Panc1 (cell line): ENCODE measurements at regions not wholly inside any gene's neighbourhood (a gene's known extent, or its start where the extent isn't known, plus 50 kb on each side); places are given as distances from the start of the nearest gene placed in this dataset.
A peak's percentile ranks its signal among the peaks of the same experiment; 100 is the strongest.

Experiments
- ATAC-seq: fragments of 200-7000 bp; cut with Tn5 transposase; 2 replicates; pipeline ENCODE4 v1.9.1; 2020; ENCODE audit warnings: mild to moderate bottlenecking, moderate library complexity
- BruUV-seq: library from RNA; stranded (reverse); fragments of 400-500 nt; replicated peaks from 2 replicates; lab custom pipeline; 2021; lab: Mats Ljungman, UMichigan
- CTCF ChIA-PET: fragments of 300-600 bp; sonication (Branson Sonifier 250); formaldehyde crosslinking; loops from one replicate; lab custom pipeline; 2022; ENCODE audit warnings: antibody characterized with exemption; lab: Charles Lee
- POLR2A ChIA-PET: fragments of 300-600 bp; sonication (Branson Sonifier 250); formaldehyde crosslinking; loops from one replicate; lab custom pipeline; 2022; ENCODE audit warnings: antibody characterized with exemption; lab: Charles Lee
- DNase-seq: peaks from one replicate; pipeline ENCODE4 v3.0.0-alpha.2; 2010; ENCODE audit warnings: low read depth, low spot score
- H3K27ac ChIP-seq: 2 replicates; pipeline ENCODE4 v1.5.1; 2011; ENCODE audit warnings: mild to moderate bottlenecking, low read length, inconsistent platforms
- H3K27me3 ChIP-seq: fragments of 200-500 bp; sonication (Bioruptor generic); 2 replicates; pipeline ENCODE4 v1.6.0; 2014; ENCODE audit warnings: low read length, inconsistent platforms; ENCODE audit not compliant: control insufficient read depth, insufficient read depth
- H3K36me3 ChIP-seq: fragments of 200-500 bp; sonication (Bioruptor generic); 2 replicates; pipeline ENCODE4 v1.5.1; 2014; ENCODE audit warnings: inconsistent platforms, mild to moderate bottlenecking, low read length, moderate library complexity; ENCODE audit not compliant: control insufficient read depth, insufficient read depth
- H3K4me1 ChIP-seq: 2 replicates; pipeline ENCODE4 v1.5.1; 2011; ENCODE audit warnings: inconsistent platforms, mild to moderate bottlenecking, low read length, moderate library complexity; ENCODE audit not compliant: control insufficient read depth, insufficient read depth
- H3K4me3 ChIP-seq, 2 experiments: 2 replicates each; pipeline ENCODE4 v1.5.1; 2011 to 2012; ENCODE audit warnings: low read depth in 2 of 2, low read length in 2 of 2, mild to moderate bottlenecking in 2 of 2, inconsistent platforms in 1 of 2, moderate library complexity in 1 of 2
- H3K9me3 ChIP-seq: fragments of 200-500 bp; sonication (Bioruptor generic); 2 replicates; pipeline ENCODE4 v1.5.1; 2014; ENCODE audit warnings: low read depth, mild to moderate bottlenecking, inconsistent platforms, low read length, moderate library complexity; ENCODE audit not compliant: control insufficient read depth, insufficient read depth
- CTCF ChIP-seq: fragments of 450-650 bp; IDR thresholded peaks from 2 replicates; pipeline ENCODE4 v1.5.1; 2017; ENCODE audit warnings: mild to moderate bottlenecking
- POLR2AphosphoS5 ChIP-seq: IDR thresholded peaks from 2 replicates; pipeline ENCODE4 v1.6.1; 2012; ENCODE audit warnings: mild to moderate bottlenecking, low read depth, low read length, moderate library complexity
- REST ChIP-seq, 2 experiments: IDR thresholded peaks; 2 replicates each; pipeline ENCODE4 v1.6.1; 2011 to 2012; ENCODE audit warnings: low read depth in 2 of 2, control low read depth in 1 of 2, low read length in 1 of 2, mild to moderate bottlenecking in 1 of 2, moderate library complexity in 1 of 2; ENCODE audit not compliant: insufficient read depth in 1 of 2
- SIN3A ChIP-seq: IDR thresholded peaks from 2 replicates; pipeline ENCODE4 v1.6.1; 2012; ENCODE audit warnings: low read depth, mild to moderate bottlenecking, low read length, moderate library complexity, borderline replicate concordance; ENCODE audit not compliant: insufficient read depth
- TCF7L2 ChIP-seq: IDR thresholded peaks from 2 replicates; pipeline ENCODE4 v1.6.1; 2011; ENCODE audit warnings: mild to moderate bottlenecking, low read depth, low read length, inconsistent platforms
- in situ Hi-C: cut with HindIII; loops from 2 replicates; pipeline ENCODE4 v1.10.0; 2016; ENCODE audit warnings: low sequenced_read_pairs, low pct_unique_long_range_greater_than_20kb
- intact Hi-C: fragments of 100-400 bp; cut with micrococcal nuclease; formaldehyde crosslinking; loops from one replicate; pipeline ENCODE4 v1.10.0; 2022; ENCODE audit not compliant: unreplicated experiment

GRCh38 chr20:19073584-19074218 is 138.7 kb upstream of the SLC24A3 start:
- intact Hi-C loops (no loop called here), in situ Hi-C loops (no loop called here)
- H3K9me3 ChIP-seq: no peaks in the 10 kb centered on the region
- no peaks in the 10 kb centered on the region for H3K36me3 ChIP-seq
- H3K4me3 ChIP-seq: no peak overlapping the region
- CTCF ChIA-PET: interaction anchor here (0.6 to 0.7 kb wide), 3 partner anchors 257 to 531 kb away, joined by 3 to 5 read pairs (median 3); no protein-coding TSS in a partner anchor
- no peak overlapping the region for H3K27ac ChIP-seq
- TF ChIP-seq CTCF: peak; percentile 50
- no peak for TF ChIP-seq REST (IDR thresholded peaks at IDR 0.05; ENCODE audit: insufficient read depth in 1 of 2, low read depth in 2 of 2, low read length in 1 of 2)
- H3K27me3 ChIP-seq: no peaks in the 10 kb centered on the region
- no TSS peak for BruUV-seq
- POLR2A ChIA-PET: no interaction called here
- no peak for ATAC-seq
- H3K4me1 ChIP-seq: no peaks in the 10 kb centered on the region
- DNase-seq: no peak

GRCh38 chr20:19074356-19074755 is 138.1 kb upstream of the SLC24A3 start:
- no peak overlapping the region for H3K4me3 ChIP-seq
- H3K36me3 ChIP-seq: no peaks in the 10 kb centered on the region
- ATAC-seq: no peak
- TF ChIP-seq REST (IDR thresholded peaks at IDR 0.05; ENCODE audit: insufficient read depth in 1 of 2, low read depth in 2 of 2, low read length in 1 of 2) (no peak), TCF7L2 (no peak), POLR2AphosphoS5 (no peak), CTCF (no peak), SIN3A (no peak)
- POLR2A ChIA-PET: no interaction called here
- H3K9me3 ChIP-seq: no peaks in the 10 kb centered on the region
- no TSS peak for BruUV-seq
- intact Hi-C loops: no loop called here
- CTCF ChIA-PET: interaction anchor here (0.6 kb wide), 2 partner anchors 279 to 531 kb away, joined by 3 read pairs; no protein-coding TSS in a partner anchor
- H3K27ac ChIP-seq: no peak overlapping the region
- H3K4me1 ChIP-seq: no peaks in the 10 kb centered on the region
- no peak for DNase-seq
- no peaks in the 10 kb centered on the region for H3K27me3 ChIP-seq
- in situ Hi-C loops: no loop called here
